ENCODE measurements at regions not wholly inside any gene's neighbourhood (a gene's known extent, or its start where the extent isn't known, plus 50 kb on each side); places are given as distances from the start of the nearest gene placed in this dataset.

- DNase-seq (ENCODE audit: low read depth) = no peak
- TF ChIP-seq CTCF (IDR thresholded peaks at IDR 0.05; ENCODE audit: control insufficient read depth, insufficient read depth, low read depth, low read length, missing control alignments) = no peak
- no peak overlapping the region for H3K4me3 ChIP-seq (ENCODE audit: control insufficient read depth, low read depth, low read length)
These were observed 290.8 kb downstream of the RPAP3 start for GRCh38 chr12:47415054-47415453.

- DNase-seq (ENCODE audit: low read depth) = no peak
- TF ChIP-seq CTCF (IDR thresholded peaks at IDR 0.05; ENCODE audit: control insufficient read depth, insufficient read depth, low read depth, low read length, missing control alignments) = no peak
- no peak overlapping the region for H3K4me3 ChIP-seq (ENCODE audit: control insufficient read depth, low read depth, low read length)
These were observed 291.3 kb downstream of the RPAP3 start for GRCh38 chr12:47414511-47414910.

- no peak for DNase-seq (ENCODE audit: low read depth)
- no peak overlapping the region for H3K4me3 ChIP-seq (ENCODE audit: control insufficient read depth, low read depth, low read length)
- TF ChIP-seq CTCF (IDR thresholded peaks at IDR 0.05; ENCODE audit: control insufficient read depth, insufficient read depth, low read depth, low read length, missing control alignments) = no peak
These were observed 292.0 kb downstream of the RPAP3 start for GRCh38 chr12:47413806-47414205.

GRCh38 chr12:47412601-47413236, 293.1 kb downstream of the RPAP3 start:
- H3K4me3 ChIP-seq (ENCODE audit: control insufficient read depth, low read depth, low read length) = no peak overlapping the region
- TF ChIP-seq CTCF (IDR thresholded peaks at IDR 0.05; ENCODE audit: control insufficient read depth, insufficient read depth, low read depth, low read length, missing control alignments) = no peak
- no peak for DNase-seq (ENCODE audit: low read depth)

- no peak overlapping the region for H3K4me3 ChIP-seq (ENCODE audit: control insufficient read depth, low read depth, low read length)
- no peak for TF ChIP-seq CTCF (IDR thresholded peaks at IDR 0.05; ENCODE audit: control insufficient read depth, insufficient read depth, low read depth, low read length, missing control alignments)
- DNase-seq (ENCODE audit: low read depth) = no peak
These were observed 293.9 kb downstream of the RPAP3 start for GRCh38 chr12:47411966-47412365.

- TF ChIP-seq CTCF (IDR thresholded peaks at IDR 0.05; ENCODE audit: control insufficient read depth, insufficient read depth, low read depth, low read length, missing control alignments) = no peak
- DNase-seq (ENCODE audit: low read depth) = no peak
- no peak overlapping the region for H3K4me3 ChIP-seq (ENCODE audit: control insufficient read depth, low read depth, low read length)
These were observed 295.0 kb downstream of the RPAP3 start for GRCh38 chr12:47410862-47411261.

- no peak for DNase-seq (ENCODE audit: low read depth)
- TF ChIP-seq CTCF (IDR thresholded peaks at IDR 0.05; ENCODE audit: control insufficient read depth, insufficient read depth, low read depth, low read length, missing control alignments) = no peak
- no peak overlapping the region for H3K4me3 ChIP-seq (ENCODE audit: control insufficient read depth, low read depth, low read length)
These were observed 295.4 kb downstream of the RPAP3 start for GRCh38 chr12:47410383-47410782.

Data from AG09309 (cell line).